ENCODE measurements at regions not wholly inside any gene's neighbourhood (a gene's known extent, or its start where the extent isn't known, plus 50 kb on each side); places are given as distances from the start of the nearest gene placed in this dataset.
A peak's percentile ranks its signal among the peaks of the same experiment; 100 is the strongest.

DNA sequence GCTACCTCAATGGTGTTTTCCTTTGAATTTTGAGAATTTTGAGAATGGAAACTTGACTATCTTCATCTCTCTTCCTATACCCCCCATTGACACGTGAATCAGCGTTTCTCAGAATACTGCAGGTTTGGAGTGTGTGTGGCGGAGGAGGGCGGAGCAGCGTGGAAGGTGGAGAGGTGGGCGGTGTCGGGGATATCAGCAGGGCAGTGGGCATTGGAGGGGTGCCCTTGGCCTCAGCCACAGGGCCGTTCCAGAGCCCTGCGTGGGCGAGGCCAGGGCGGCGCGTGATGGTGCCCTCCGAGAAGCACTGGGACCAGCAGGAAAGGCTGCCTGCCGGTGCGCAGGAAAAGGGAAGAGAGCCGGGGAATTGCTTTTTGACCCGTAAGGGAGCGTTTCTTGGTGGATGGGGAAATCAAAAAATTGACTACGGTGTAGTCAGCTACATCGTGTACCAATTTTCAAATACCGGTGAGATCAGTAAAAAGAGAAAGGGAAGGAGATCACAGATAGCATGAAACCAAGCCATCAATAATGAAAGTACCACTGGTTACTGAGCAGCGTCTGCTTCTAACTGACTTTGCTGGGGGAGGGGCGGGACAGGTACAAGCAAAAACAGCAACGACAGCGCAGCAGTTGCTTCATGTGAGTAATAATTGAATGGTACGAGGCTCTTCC is 82.7 kb upstream of the DUSP22 start:
- DNase-seq (ENCODE audit: low spot score) = no peak

DNA sequence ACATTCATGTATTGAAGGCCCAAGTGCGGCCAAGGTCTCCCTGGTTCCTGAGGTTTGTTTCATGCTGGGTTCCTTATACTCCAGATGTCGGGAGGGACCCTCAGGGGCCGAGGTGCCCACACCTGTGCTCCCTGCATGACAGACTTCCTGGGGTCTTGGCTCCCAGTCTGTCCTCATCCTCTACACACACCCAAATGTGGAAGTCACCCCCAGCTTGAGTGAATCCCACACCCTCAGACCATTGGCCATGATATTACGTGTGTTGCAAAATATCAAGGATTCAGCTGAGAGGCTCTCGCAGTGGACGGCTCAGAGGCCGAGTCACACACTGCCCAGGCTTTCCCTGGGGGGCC is 82.2 kb upstream of the DUSP22 start:
- DNase-seq (ENCODE audit: low spot score) = no peak

DNA sequence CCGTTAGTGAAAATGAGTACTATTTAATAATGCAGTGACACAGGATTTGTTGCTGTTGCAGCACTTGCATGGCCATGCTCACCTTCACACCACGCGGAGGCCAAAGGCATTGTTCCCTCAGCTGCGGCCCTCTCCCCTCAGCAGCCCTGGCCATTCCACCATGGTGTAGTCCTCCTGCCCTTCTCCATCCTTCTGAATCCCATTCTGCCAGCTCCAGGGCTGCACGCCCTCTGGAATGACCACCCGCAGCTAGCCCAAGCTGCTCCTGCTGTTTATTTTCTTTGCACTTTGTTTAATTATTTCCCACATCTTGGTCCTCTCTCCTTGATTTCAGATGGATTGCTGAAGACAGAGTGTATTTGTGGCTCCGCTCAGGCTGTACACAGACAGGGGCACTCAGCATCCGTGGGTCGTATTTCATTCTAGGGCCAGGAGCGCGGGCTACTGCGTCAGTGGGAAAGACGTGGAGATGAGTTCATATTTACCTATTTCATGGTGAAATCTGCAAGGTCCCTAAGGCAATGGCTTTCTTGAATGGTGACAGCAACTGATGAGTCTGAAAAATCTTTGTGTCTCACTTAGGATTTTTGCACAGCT is 81.4 kb upstream of the DUSP22 start:
- DNase-seq (ENCODE audit: low spot score) = no peak

- DNase-seq (ENCODE audit: low spot score) = no peak
These were observed 80.3 kb upstream of the DUSP22 start for GRCh38 chr6:211871-212497.

- no peak for DNase-seq (ENCODE audit: low spot score)
These were observed 79.0 kb upstream of the DUSP22 start for GRCh38 chr6:213284-213683.

DNA sequence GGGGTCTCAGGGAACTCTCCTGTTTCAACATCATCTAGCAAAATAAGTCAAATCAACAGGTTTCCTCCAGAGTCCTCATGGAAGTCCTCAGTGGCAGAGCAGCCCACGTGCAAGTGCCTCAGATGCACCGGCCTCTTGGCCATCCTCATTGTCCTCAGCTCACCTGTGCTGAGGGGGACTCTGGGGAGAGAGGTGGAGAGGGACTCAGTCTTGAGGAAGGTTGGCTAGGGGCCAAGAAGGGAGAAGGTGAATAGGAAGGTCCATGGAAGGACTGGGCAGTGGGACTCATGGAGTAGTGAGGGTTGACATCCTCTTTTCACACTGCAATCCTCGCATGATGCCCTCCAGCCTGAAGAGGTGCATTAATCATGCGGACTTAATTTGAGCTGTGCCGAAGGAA is 77.9 kb upstream of the DUSP22 start:
- no peak for DNase-seq (ENCODE audit: low spot score)

DNA sequence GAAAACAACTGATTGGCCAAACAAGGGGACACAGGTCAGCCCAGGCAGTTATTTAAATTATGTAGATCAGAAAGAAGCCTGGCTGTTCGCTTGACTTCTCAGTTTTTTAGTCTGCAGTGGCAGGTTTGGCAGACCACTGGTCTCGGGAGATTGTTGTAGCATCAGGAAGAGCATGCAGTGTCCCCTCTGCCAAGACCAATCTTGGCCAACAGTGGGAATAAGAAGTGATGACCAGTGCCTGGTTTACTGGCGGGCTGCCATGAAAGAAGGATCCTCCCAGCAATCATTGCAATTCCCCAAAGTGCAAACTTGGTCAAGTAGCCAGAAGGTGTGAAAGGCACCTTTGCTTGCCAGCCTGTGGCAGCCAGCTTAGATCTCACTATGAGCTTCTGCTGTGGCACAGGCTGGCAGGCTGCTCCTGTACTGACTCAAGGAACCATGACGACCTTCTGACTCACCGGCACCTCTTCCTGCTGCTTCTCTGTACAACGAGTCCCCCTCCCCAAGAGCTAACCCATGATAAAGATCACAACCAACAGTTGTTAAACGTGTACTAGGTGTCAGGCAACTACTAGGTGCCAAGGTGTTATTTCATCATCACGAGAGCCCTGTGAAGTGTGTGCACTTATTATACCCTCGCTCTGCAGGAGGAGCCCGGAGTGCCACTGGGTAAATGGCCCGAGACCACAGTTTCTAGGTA is 76.8 kb upstream of the DUSP22 start:
- no peak for DNase-seq (ENCODE audit: low spot score)

GRCh38 chr6:217048-217659 is 75.1 kb upstream of the DUSP22 start:
- DNase-seq (ENCODE audit: low spot score) = no peak

GRCh38 chr6:218153-219018 is 73.9 kb upstream of the DUSP22 start:
- DNase-seq (ENCODE audit: low spot score) = no peak

- DNase-seq (ENCODE audit: low spot score) = no peak
These were observed 73.2 kb upstream of the DUSP22 start for GRCh38 chr6:219019-219570.

GRCh38 chr6:219641-220198 is 72.6 kb upstream of the DUSP22 start:
- DNase-seq (ENCODE audit: low spot score) = peak; percentile 52

DNA sequence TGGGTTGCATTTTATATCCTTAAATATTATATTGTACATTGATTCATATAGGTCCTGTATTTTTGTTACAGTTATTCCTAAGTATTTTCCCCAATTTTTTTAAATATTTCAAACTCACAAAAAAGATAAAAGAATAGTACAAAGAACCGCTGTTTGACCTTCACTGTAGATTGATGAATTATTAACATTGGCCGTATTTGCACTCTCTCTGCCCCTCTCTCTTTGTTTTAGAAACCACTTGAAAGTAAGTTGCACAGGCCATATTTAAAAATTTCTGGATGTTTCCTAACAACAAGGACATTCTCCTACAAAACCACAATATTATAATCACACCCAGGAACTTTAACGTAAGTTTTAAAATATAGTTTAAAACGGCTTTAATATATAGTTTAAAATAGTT is 72.0 kb upstream of the DUSP22 start:
- no peak for DNase-seq (ENCODE audit: low spot score)

DNA sequence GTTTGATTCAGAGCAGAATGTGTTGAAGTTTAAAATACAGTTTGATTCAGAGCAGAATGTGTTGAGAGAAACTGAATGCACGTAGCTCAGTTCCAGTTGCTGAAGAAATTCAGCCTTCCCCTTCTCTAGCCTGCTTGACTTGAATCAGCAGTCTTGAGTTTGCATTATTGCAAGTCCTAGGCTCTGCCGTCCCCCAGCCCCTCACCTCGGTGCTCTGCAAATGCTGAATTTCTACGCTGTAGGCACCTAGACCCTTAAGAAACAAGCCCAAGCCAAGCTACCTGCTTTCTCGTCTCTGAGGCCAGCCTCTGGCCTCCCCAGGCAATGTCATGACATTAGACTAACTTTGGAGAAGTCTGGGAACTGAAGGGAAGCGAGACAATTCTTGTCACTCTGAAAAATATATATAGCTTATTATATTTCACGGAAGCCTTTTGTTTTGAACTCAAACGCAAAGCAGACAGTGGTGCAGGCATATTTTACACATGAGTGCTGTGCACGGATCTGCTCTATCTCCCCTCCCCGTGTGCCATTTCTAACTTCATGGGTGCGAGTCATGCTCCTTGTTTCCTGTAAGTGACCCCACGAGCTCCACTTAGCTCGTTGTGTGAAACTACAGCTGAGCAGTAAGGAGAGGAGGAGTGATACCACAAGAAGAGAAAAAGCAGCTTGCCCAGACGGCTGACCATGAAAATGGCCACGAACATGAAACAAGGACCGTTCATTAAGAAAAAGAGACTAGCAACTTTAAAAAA is 71.4 kb upstream of the DUSP22 start:
- no peak for DNase-seq (ENCODE audit: low spot score)

- no peak for DNase-seq (ENCODE audit: low spot score)
These were observed 70.5 kb upstream of the DUSP22 start for GRCh38 chr6:221531-222349.

GRCh38 chr6:222468-222867 is 69.8 kb upstream of the DUSP22 start:
- DNase-seq (ENCODE audit: low spot score) = no peak

DNA sequence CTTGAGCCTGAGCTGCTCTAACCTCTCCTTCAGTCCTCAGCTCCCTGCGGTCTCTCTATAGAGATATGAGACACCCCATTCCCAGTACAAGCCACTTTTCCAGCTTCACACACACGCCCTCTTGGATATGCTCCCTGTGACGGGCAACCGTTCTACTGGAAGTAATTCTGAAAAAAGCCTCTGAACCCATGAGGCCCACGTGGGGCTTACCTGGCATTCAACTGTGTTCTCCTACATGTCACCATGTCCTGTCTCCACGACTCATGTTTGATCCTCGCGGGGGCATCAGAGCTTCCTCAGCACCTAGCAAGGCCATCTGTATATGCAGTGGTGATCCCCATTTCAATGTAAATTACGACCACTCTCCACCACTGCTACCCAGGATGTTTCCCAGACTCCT is 69.2 kb upstream of the DUSP22 start:
- DNase-seq (ENCODE audit: low spot score) = no peak

GRCh38 chr6:223763-224162 is 68.5 kb upstream of the DUSP22 start:
- no peak for DNase-seq (ENCODE audit: low spot score)

GRCh38 chr6:224350-224749 is 67.9 kb upstream of the DUSP22 start:
- DNase-seq (ENCODE audit: low spot score) = no peak

DNA sequence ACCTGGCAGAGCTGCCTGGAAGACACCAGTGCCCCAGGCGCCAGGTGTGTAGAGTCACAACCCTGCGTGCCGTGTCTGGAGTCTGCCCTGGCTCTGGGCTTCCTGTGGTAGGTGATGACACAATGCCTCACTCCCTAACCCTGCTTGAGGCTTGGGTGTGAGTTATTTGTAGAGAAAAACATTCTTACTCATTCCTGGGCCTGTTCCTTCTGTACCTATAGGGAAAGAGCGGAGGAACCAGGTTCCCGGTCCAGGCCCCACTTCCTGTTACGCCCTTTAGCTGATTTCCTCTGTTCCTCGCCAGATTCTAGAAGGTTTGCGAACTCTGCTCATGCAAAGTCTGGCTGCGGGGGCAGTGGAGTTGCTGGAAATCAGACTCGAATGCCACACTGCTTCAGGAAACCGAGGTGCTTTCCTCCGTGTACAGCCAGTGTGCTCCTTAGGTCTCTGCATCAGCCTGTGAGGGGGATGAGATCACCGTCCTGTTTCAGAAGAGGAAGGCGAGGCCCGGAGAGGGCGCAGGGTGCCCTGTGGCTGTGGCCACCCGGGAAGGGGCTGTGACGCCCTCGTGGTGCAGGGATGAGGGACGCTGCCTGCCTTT is 67.1 kb upstream of the DUSP22 start:
- DNase-seq (ENCODE audit: low spot score) = no peak

Data from umbilical cord (tissue), 1 donor.